Cardiac fibroblast (primary cell): ENCODE measurements at regions not wholly inside any gene's neighbourhood (a gene's known extent, or its start where the extent isn't known, plus 50 kb on each side); places are given as distances from the start of the nearest gene placed in this dataset.
A peak's percentile ranks its signal among the peaks of the same experiment; 100 is the strongest.

ENCODE experiments used
- DNase-seq, 2 donors: peaks; one replicate each; pipeline versions ENCODE4 v3.0.0 to v3.0.0-alpha.2; 2010; ENCODE audit warnings: low read depth in 2 of 2
- H3K4me3 ChIP-seq, 2 donors: replicated peaks in 1 of 2; 1 replicate in 1 of 2; 2 replicates in 1 of 2; pipeline ENCODE4 v1.5.1; 2011; ENCODE audit warnings: low read depth in 2 of 2, low read length in 2 of 2, mild to moderate bottlenecking in 2 of 2, moderate library complexity in 1 of 2
- TF ChIP-seq, protein P1 (sequence below): IDR thresholded peaks from one replicate; pipeline ENCODE4 v1.5.1; 2011; ENCODE audit warnings: low read depth, mild to moderate bottlenecking, low read length, inconsistent platforms

DNA sequence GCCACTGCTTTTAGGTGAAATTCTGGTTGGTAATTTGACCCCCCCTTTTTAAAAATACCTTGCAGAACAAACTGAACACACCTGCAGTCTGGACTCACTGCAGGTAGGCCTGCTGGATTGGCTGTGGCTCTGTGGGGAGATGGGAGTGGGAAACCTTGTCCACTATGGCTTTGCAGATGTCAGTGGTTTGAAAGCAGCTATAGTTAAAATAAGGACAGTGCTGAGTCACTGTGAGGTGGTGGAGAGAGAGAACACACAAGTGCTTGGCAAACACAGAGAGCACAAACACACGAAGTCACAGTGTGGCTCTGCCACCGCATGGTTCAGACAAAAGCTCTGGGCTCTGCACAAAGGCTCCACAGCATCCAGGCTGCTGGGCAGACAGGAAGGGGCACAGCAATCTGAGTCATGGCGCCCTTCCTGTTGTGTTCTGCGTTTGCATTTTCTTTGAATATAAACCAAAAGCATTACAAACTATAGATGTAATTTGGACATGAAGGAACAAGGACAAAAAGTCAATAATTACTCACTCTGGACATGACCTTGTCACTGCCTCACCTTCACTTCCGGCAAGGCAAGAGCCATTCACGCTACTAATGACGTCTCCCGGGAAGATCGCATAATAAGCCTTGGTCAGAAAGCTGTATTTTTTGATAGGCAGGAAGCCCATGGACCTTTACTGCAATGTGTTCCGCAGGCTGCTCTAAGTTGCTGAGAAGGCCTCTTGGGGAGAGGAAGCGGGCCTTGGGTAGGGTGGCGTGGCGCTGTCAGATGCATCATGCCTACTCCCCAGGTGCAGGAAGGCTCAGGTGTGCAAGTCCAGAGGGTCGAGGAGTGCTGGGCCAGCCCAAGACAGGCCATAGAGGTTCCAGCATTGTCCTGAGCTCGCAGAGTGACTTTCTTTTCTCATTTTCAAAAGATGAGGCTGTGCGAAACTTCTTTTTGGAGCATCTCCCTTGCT, 60.1 kb upstream of the MED9 start:
- TF ChIP-seq, protein P1, sequence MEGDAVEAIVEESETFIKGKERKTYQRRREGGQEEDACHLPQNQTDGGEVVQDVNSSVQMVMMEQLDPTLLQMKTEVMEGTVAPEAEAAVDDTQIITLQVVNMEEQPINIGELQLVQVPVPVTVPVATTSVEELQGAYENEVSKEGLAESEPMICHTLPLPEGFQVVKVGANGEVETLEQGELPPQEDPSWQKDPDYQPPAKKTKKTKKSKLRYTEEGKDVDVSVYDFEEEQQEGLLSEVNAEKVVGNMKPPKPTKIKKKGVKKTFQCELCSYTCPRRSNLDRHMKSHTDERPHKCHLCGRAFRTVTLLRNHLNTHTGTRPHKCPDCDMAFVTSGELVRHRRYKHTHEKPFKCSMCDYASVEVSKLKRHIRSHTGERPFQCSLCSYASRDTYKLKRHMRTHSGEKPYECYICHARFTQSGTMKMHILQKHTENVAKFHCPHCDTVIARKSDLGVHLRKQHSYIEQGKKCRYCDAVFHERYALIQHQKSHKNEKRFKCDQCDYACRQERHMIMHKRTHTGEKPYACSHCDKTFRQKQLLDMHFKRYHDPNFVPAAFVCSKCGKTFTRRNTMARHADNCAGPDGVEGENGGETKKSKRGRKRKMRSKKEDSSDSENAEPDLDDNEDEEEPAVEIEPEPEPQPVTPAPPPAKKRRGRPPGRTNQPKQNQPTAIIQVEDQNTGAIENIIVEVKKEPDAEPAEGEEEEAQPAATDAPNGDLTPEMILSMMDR = no peak
- DNase-seq = peak; percentile 71 to 94
- no peak overlapping the region for H3K4me3 ChIP-seq

DNA sequence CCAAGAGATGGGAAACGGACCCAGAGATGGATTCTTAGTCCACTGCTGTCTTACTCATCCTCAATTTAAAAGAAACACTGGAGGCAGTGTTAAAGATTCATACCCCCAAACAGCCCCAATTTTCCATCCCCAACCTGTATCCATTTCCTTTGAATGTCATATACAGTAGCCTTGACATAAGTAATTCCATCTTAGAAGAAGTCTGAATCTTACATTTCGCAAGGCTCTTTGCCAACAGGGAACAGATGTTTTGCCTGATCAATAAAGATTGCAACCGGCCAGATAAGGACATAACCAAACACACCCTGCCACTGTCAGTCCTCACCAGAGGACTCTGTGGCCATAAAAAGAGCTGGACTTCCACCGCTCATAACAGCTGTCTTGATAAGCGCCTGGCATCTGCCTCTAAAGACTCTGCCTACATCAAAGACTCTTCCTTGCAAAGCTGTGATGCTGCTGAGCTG, 59.0 kb upstream of the MED9 start:
- TF ChIP-seq, protein P1 = no peak
- H3K4me3 ChIP-seq = no peak overlapping the region
- DNase-seq = no peak

DNA sequence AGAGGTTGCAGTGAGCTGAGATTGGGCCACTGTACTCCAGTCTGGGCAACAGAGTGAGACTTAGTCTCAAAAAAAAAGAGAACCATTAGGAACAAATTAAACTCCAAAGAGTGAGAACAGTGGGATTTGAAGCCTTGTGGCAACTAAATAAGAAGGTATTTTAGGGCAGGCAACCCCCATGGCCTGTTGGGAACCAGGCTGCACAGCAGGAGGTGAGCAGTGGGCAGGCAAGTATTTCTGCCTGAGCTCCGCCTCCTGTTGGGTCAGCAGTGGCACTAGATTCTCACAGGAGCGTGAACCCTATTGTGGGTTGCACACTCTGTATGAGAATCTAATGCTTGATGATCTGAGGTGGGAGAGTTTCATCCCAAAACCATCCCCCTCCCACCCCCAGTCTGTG, 57.6 kb upstream of the MED9 start:
- DNase-seq = no peak
- TF ChIP-seq, protein P1 = no peak
- H3K4me3 ChIP-seq = no peak overlapping the region

DNA sequence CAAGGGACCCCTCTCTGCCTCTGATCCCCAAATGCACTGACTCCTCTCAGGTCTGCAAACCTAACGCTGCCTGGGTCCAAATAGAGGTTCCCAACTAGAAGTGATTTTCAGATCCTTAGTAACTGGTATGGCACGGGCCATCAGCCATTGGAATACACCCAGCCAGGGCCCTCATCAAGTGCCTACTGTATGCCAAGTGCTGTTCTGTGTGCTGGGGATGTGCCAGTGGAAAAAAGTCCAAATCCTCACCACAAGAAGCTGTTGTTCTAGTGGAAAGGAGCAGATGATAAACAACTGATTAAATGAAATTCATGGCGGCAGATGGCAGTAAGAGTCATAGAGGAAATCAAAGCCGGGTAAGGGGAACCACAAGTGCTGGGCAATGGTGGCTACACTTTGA, 57.2 kb upstream of the MED9 start:
- no peak for DNase-seq
- no peak overlapping the region for H3K4me3 ChIP-seq
- TF ChIP-seq, protein P1 = no peak

DNA sequence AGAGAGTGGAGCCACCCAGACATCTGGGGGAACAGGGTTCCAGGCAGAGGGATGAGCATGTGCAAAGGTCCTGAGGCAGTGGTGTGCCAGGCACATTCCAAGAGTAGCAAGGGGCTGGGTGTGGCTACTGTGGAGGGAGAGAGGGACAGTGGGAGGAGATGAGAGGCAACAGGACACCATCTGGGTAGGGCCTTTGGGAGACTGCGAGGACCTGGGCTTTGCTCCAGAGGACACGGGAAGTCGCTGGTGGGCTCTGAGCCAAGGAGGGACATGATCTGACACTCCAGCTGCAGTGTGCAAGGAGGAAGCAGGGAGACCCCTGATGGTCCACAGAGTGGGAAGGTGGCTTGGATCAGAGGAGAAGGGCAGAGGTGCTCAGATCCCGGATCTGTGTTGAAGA, 56.7 kb upstream of the MED9 start:
- TF ChIP-seq, protein P1 = no peak
- no peak for DNase-seq
- no peak overlapping the region for H3K4me3 ChIP-seq

DNA sequence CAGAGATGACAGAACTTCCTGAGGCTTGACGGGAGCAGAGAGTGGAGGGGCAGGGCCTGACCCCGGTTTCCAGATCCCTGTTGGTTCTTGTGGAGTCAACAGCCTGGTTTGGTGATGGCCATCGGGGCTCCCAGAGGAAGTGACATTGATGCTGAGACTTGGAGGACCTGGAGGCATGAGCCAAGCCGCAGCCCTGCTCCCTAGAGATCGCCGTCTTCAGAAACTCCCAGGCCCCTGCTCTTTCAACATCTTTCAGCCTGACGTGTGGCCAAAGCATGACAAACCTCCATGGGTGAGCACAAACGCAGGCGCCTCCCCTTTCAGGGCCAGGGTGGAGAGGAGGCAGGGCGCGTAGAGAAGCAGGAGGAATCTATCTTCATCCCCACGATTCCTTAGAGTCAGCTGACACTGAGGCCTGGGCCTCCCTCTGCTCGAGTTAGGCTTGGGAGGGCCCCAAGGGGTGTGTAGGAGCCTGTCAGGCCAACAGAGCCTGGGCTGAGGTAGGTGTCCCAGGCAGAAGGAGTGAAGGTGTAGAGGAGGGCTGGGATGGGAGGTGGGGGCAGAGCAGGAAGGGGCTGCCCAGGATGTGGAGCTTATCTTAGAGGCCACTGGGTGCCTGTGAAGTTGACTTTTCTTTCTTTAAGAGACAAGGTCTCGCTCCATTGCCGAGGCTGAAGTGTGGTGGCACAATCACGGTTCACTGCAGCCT, 56.1 kb upstream of the MED9 start:
- TF ChIP-seq, protein P1 = no peak
- DNase-seq = peak; percentile 97 to 100
- no peak overlapping the region for H3K4me3 ChIP-seq
